SH-SY5Y (cell line): ENCODE measurements at regions not wholly inside any gene's neighbourhood (a gene's known extent, or its start where the extent isn't known, plus 50 kb on each side); places are given as distances from the start of the nearest gene placed in this dataset.

Source experiments
- GATA2 ChIP-seq: IDR thresholded peaks from 2 replicates; pipeline ENCODE4 v1.6.1; 2011; ENCODE audit warnings: mild to moderate bottlenecking, low read depth, low read length
- GATA3 ChIP-seq: IDR thresholded peaks from 2 replicates; pipeline ENCODE4 v1.6.1; 2011; ENCODE audit warnings: low read depth, mild to moderate bottlenecking, low read length, moderate library complexity

DNA sequence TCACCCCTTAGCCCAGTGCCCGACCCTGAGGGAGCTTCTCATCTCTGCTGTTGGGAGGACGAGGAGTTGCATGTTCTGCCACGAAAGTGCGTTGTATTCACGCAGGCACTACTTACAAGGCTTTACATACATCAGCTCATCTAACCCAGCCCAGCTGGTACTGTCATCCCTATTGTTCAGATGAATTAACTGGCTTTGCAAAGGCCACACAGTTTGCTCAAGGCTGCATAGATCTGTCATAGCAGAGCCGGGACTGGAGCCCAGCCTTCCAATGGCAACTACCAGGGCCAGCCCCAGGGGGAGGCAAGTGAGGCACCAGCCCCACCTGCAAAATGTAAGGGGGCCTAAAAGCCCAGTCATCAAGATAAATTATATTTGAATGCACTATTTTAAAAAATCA lies 257.6 kb downstream of the NFATC2 start:
- TF ChIP-seq GATA2 (no peak), GATA3 (no peak)
